ENCODE measurements at regions not wholly inside any gene's neighbourhood (a gene's known extent, or its start where the extent isn't known, plus 50 kb on each side); places are given as distances from the start of the nearest gene placed in this dataset.

DNA sequence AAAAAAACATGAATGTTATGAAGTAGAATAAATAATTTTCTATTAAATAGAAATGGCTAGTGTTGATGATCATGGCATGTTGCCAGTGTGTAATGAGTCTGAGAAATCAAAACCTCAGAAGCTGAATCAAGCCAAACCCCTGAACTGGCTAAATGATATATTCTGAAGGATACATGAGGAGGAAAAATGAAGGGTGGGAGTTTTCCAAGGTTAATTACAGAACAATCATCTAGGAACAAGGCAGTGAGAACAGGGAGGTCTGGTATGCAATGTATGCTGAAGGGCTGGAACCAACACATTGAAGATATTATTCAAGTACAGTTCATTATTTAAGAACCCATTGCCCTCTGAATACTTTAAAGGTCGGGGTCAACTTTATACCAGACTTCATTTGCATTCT lies 309.1 kb upstream of the NRIP1 start:
- TF ChIP-seq CTCF (IDR thresholded peaks at IDR 0.05; ENCODE audit: insufficient read depth, low read depth, low read length) (no peak), EZH2 (IDR thresholded peaks at IDR 0.05; ENCODE audit: insufficient read depth, low read length) (no peak)

Data from astrocyte (in vitro differentiated cells and primary cell).